ENCODE measurements at regions not wholly inside any gene's neighbourhood (a gene's known extent, or its start where the extent isn't known, plus 50 kb on each side); places are given as distances from the start of the nearest gene placed in this dataset.
"Not testable (repeated sequence)": the region's sequence is repeated elsewhere in the genome, so short reads cannot be mapped to it uniquely, and the experiment has no call there.

GRCh38 chr21:5133824-5134223, 5387.6 kb upstream of the TPTE start:
- H3K9me3 ChIP-seq (replicated peaks); H3K27ac ChIP-seq; H3K36me3 ChIP-seq; H3K4me3 ChIP-seq; DNase-seq; H3K27me3 ChIP-seq; H3K4me1 ChIP-seq: not testable (repeated sequence)

- H3K9me3 ChIP-seq (replicated peaks); DNase-seq; H3K4me3 ChIP-seq; H3K27ac ChIP-seq; H3K27me3 ChIP-seq; H3K36me3 ChIP-seq; H3K4me1 ChIP-seq: not testable (repeated sequence)
Measured at GRCh38 chr21:5136406-5136805, 5385.0 kb upstream of the TPTE start.

- not testable (repeated sequence) for H3K9me3 ChIP-seq (replicated peaks); H3K4me3 ChIP-seq; H3K36me3 ChIP-seq; H3K27ac ChIP-seq; H3K27me3 ChIP-seq; DNase-seq; H3K4me1 ChIP-seq
Measured at GRCh38 chr21:5137006-5137405, 5384.4 kb upstream of the TPTE start.

GRCh38 chr21:5138687-5139086, 5382.7 kb upstream of the TPTE start:
- not testable (repeated sequence) for H3K27me3 ChIP-seq; DNase-seq; H3K4me3 ChIP-seq; H3K9me3 ChIP-seq (replicated peaks); H3K4me1 ChIP-seq; H3K27ac ChIP-seq; H3K36me3 ChIP-seq

- H3K36me3 ChIP-seq: not testable (repeated sequence)
Measured at GRCh38 chr21:5139528-5139927, 5381.9 kb upstream of the TPTE start.

GRCh38 chr21:5143011-5143410, 5378.4 kb upstream of the TPTE start:
- DNase-seq; H3K4me1 ChIP-seq; H3K9me3 ChIP-seq (replicated peaks); H3K27me3 ChIP-seq; H3K27ac ChIP-seq; H3K4me3 ChIP-seq; H3K36me3 ChIP-seq: not testable (repeated sequence)

More at GRCh38 chr21:5139528-5139927, 5381.9 kb upstream of the TPTE start:
- H3K27me3 ChIP-seq; H3K27ac ChIP-seq; H3K9me3 ChIP-seq (replicated peaks); H3K4me1 ChIP-seq; H3K4me3 ChIP-seq; DNase-seq: not testable (repeated sequence)

GRCh38 chr21:5144731-5145130, 5376.7 kb upstream of the TPTE start:
- H3K9me3 ChIP-seq (replicated peaks); H3K36me3 ChIP-seq; DNase-seq; H3K4me3 ChIP-seq; H3K27ac ChIP-seq; H3K27me3 ChIP-seq; H3K4me1 ChIP-seq: not testable (repeated sequence)

GRCh38 chr21:5147685-5148084, 5373.7 kb upstream of the TPTE start:
- not testable (repeated sequence) for H3K9me3 ChIP-seq (replicated peaks); H3K36me3 ChIP-seq
- DNase-seq: peak in 1 of 2 experiments; percentile 19

GRCh38 chr21:5149222-5149621, 5372.2 kb upstream of the TPTE start:
- H3K9me3 ChIP-seq (replicated peaks); DNase-seq; H3K36me3 ChIP-seq; H3K27me3 ChIP-seq; H3K27ac ChIP-seq; H3K4me1 ChIP-seq; H3K4me3 ChIP-seq: not testable (repeated sequence)

More at GRCh38 chr21:5147685-5148084, 5373.7 kb upstream of the TPTE start:
- H3K4me1 ChIP-seq, H3K27me3 ChIP-seq, H3K27ac ChIP-seq, H3K4me3 ChIP-seq: not testable (repeated sequence)

GRCh38 chr21:5153842-5154640, 5367.3 kb upstream of the TPTE start:
- peak overlapping the region; percentile 45 for H3K4me3 ChIP-seq
- H3K9me3 ChIP-seq (replicated peaks); H3K27ac ChIP-seq; H3K36me3 ChIP-seq; H3K4me1 ChIP-seq; H3K27me3 ChIP-seq; DNase-seq: not testable (repeated sequence)

GRCh38 chr21:5154641-5154982, 5366.8 kb upstream of the TPTE start:
- H3K4me1 ChIP-seq; H3K27me3 ChIP-seq; H3K36me3 ChIP-seq; H3K27ac ChIP-seq; H3K9me3 ChIP-seq (replicated peaks): not testable (repeated sequence)
- peak overlapping the region; percentile 45 for H3K4me3 ChIP-seq
- DNase-seq: peak; percentile 75 to 81

GRCh38 chr21:5162693-5163574, 5358.4 kb upstream of the TPTE start:
- not testable (repeated sequence) for DNase-seq; H3K27ac ChIP-seq; H3K4me3 ChIP-seq; H3K27me3 ChIP-seq; H3K9me3 ChIP-seq (replicated peaks); H3K4me1 ChIP-seq; H3K36me3 ChIP-seq

- H3K36me3 ChIP-seq; H3K27me3 ChIP-seq; H3K4me3 ChIP-seq; H3K4me1 ChIP-seq; DNase-seq; H3K27ac ChIP-seq; H3K9me3 ChIP-seq (replicated peaks): not testable (repeated sequence)
Measured at GRCh38 chr21:5165829-5166228, 5355.6 kb upstream of the TPTE start.
